ENCODE measurements at regions not wholly inside any gene's neighbourhood (a gene's known extent, or its start where the extent isn't known, plus 50 kb on each side); places are given as distances from the start of the nearest gene placed in this dataset.

DNA sequence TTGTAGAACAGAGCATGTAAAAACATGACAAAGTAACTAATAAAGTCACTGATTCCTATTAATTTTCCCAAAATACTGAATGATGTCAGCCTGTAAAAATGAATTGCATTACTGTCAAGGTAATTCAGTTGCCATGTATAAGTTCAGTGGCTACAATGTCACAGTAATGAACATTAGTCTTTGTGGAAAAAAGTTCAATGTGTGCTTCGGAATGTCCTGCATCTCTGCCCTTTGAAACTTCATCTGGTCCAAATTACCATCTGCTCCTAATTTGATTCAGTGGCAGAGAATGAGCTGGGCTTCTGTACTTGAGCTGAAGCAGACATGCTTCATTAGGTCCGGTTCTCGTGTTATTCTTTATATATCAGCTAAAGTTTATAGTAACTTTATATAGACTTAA is 567.4 kb downstream of the COL12A1 start:
- H3K27ac ChIP-seq (ENCODE audit: low read depth, low read length) = no peak overlapping the region
- H3K4me3 ChIP-seq (ENCODE audit: low read depth, low read length) = no peak overlapping the region
- ChIA-PET CTCF (no interaction called here), POLR2A (no interaction called here)
- no peaks in the 10 kb centered on the region for H3K9me3 ChIP-seq (ENCODE audit: control insufficient read depth, insufficient read depth, low read length)
- TF ChIP-seq, protein P1, sequence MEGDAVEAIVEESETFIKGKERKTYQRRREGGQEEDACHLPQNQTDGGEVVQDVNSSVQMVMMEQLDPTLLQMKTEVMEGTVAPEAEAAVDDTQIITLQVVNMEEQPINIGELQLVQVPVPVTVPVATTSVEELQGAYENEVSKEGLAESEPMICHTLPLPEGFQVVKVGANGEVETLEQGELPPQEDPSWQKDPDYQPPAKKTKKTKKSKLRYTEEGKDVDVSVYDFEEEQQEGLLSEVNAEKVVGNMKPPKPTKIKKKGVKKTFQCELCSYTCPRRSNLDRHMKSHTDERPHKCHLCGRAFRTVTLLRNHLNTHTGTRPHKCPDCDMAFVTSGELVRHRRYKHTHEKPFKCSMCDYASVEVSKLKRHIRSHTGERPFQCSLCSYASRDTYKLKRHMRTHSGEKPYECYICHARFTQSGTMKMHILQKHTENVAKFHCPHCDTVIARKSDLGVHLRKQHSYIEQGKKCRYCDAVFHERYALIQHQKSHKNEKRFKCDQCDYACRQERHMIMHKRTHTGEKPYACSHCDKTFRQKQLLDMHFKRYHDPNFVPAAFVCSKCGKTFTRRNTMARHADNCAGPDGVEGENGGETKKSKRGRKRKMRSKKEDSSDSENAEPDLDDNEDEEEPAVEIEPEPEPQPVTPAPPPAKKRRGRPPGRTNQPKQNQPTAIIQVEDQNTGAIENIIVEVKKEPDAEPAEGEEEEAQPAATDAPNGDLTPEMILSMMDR (IDR thresholded peaks at IDR 0.05; ENCODE audit: low read depth, low read length) = no peak
- no peak for DNase-seq (ENCODE audit: low read depth, low spot score)
- H3K27me3 ChIP-seq (ENCODE audit: control insufficient read depth, insufficient read depth, low read length) = no peaks in the 10 kb centered on the region

DNA sequence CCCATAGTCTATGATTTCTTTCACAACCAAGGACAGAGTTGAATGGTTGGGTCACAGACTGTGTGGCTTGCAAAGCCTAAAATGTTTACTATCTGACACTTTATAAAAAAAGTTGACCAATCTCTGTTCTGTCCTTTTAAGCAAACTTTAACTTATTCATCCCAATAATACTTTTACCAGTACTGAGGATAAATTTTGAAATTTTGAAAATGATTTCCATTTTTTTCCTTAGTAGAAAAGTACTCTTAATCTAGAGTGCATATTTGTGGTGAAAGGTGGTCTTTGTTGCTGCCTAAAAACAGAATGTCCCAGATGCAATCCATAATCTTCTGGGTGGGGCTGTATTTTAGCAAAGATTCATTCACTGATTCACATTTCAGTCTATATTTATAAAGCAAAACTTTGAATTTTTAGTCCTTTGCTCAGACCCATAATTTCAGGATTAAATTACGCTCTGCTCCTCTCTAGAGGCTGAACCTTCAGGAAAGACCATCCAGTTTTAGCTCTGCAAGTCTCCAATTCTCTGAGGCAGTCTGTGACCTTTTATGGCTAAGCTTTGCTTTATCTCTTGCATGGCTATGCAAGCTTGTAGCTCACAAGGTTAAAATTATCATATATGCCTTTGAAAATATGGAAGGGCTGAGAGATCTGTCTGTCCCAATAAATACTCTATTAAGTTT is 573.5 kb downstream of the COL12A1 start:
- Histone ChIP-seq H3K4me3 (ENCODE audit: low read depth, low read length) (no peak overlapping the region), H3K27ac (ENCODE audit: low read depth, low read length) (no peak overlapping the region), H3K9me3 (ENCODE audit: control insufficient read depth, insufficient read depth, low read length) (no peaks in the 10 kb centered on the region), H3K27me3 (ENCODE audit: control insufficient read depth, insufficient read depth, low read length) (no peaks in the 10 kb centered on the region)
- ChIA-PET CTCF (no interaction called here), POLR2A (no interaction called here)
- no peak for DNase-seq (ENCODE audit: low read depth, low spot score)
- TF ChIP-seq, protein P1 (IDR thresholded peaks at IDR 0.05; ENCODE audit: low read depth, low read length) = no peak

DNA sequence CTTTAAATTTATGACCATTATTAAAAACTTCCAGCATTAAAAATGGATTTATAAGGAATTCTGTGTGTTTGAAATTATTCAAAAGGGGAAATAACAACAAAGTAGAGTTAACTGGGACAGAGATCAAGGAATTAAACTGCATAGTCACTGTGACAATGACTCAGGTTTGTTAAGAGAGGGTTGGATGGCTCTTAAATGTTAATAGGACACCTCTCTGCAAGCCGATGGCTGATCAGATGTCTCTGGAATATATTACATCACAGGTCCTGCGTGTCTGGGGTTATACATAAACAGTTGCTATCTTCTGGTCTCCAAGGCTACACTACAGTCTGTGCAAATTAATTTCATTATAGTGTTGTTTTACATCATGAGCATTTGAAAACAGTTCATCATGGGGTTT is 574.3 kb downstream of the COL12A1 start:
- Histone ChIP-seq H3K27ac (ENCODE audit: low read depth, low read length) (no peak overlapping the region), H3K9me3 (ENCODE audit: control insufficient read depth, insufficient read depth, low read length) (no peaks in the 10 kb centered on the region), H3K27me3 (ENCODE audit: control insufficient read depth, insufficient read depth, low read length) (no peaks in the 10 kb centered on the region), H3K4me3 (ENCODE audit: low read depth, low read length) (no peak overlapping the region)
- CTCF ChIA-PET = no interaction called here
- TF ChIP-seq, protein P1 (IDR thresholded peaks at IDR 0.05; ENCODE audit: low read depth, low read length) = no peak
- POLR2A ChIA-PET = no interaction called here
- DNase-seq (ENCODE audit: low read depth, low spot score) = no peak

DNA sequence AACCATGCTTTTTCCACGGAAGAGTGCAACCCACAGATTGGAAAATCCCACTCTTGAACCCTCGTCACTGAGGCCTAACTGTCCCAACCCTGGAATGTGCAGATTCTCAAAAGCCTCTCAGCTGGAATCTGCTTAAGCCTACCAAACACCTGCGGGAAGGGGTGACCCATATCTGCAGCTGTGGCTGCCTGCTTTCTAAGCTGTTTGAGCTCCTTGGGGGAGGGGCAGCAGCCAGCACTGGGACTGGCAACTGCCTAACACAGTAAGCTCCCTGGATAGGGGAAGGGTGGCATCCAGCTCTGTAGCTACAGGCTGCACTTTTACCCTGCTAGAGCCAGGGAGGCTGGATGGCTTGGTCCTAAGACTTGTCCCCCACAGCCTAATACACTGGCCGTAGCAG is 579.6 kb downstream of the COL12A1 start:
- Histone ChIP-seq H3K27ac (ENCODE audit: low read depth, low read length) (no peak overlapping the region), H3K4me3 (ENCODE audit: low read depth, low read length) (no peak overlapping the region), H3K9me3 (ENCODE audit: control insufficient read depth, insufficient read depth, low read length) (peaks cover 11% of the 10 kb centered on the region; the same call in 1 of the 2 replicates), H3K27me3 (ENCODE audit: control insufficient read depth, insufficient read depth, low read length) (no peaks in the 10 kb centered on the region)
- TF ChIP-seq, protein P1 (IDR thresholded peaks at IDR 0.05; ENCODE audit: low read depth, low read length) = no peak
- CTCF ChIA-PET = no interaction called here
- POLR2A ChIA-PET = no interaction called here
- DNase-seq (ENCODE audit: low read depth, low spot score) = no peak

DNA sequence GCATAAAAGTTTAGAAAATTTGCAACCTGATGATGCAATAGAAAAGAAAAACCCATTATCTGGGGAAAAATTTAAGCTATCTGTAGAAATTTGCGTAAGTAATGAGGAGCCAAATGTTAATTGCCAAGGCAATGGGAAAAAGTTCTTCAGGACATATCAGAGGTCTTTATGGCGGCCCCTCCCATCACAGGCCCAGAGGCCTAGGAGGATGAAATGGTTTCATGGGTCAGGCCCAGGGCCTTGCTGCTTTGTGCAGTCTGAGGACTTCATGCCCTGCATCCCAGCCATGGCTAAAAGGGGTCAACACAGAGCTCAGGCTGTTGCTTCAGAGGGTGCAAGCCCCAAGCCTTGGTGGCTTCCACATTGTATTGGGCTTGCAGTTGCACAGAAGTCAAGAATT is 582.8 kb downstream of the COL12A1 start:
- Histone ChIP-seq H3K4me3 (ENCODE audit: low read depth, low read length) (no peak overlapping the region), H3K27me3 (ENCODE audit: control insufficient read depth, insufficient read depth, low read length) (no peaks in the 10 kb centered on the region), H3K27ac (ENCODE audit: low read depth, low read length) (no peak overlapping the region), H3K9me3 (ENCODE audit: control insufficient read depth, insufficient read depth, low read length) (peaks cover 11% of the 10 kb centered on the region; the same call in 1 of the 2 replicates)
- ChIA-PET CTCF (no interaction called here), POLR2A (no interaction called here)
- DNase-seq (ENCODE audit: low read depth, low spot score) = no peak
- TF ChIP-seq, protein P1 (IDR thresholded peaks at IDR 0.05; ENCODE audit: low read depth, low read length) = no peak

Data from AG04450 (cell line).